Kidney tubule cell (primary cell): ENCODE measurements at regions not wholly inside any gene's neighbourhood (a gene's known extent, or its start where the extent isn't known, plus 50 kb on each side); places are given as distances from the start of the nearest gene placed in this dataset.
A peak's percentile ranks its signal among the peaks of the same experiment; 100 is the strongest.
"Not testable (repeated sequence)": the region's sequence is repeated elsewhere in the genome, so short reads cannot be mapped to it uniquely, and the experiment has no call there.

Experiments used
- DNase-seq: peaks from one replicate; pipeline ENCODE4 v3.0.0-alpha.2; 2018; ENCODE audit warnings: low spot score

DNA sequence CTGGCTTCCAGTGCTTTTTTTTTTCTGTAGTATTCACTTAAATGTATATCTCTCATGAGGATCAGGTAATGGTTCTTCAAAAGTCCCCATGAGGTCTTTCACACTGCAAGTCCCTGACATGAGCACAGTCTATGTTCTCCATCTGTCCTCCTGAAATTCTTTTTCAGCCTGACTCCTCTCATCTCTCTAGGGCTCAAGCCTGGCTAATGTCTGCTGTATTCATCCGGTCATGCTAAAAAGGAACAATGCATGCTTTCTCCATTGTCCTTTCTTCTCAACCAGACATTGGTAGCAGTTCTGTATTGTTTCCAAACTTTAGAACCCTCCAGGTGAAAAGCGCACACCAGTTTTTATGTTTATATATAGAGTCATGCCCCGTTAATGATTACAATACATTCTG, 368.3 kb upstream of the OLFM3 start:
- DNase-seq, result no peak

DNA sequence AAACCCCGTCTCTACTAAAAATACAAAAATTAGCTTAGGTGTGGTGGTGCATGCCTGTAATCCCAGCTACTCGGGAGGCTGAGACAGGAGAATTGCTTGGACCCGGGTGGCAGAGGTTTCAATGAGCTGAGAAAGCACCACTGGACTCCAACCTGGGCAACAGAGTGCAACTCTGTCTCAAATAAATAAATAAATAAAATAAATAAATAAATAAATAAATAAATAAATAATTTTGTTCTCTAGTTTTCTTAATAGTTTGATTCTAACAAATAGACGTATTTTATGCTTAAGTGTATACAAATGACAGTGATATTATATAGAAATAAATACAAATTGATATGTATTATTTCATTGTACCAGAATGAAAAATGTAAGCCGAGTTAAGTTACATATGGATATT, 339.9 kb upstream of the OLFM3 start:
- DNase-seq, result no peak

DNA sequence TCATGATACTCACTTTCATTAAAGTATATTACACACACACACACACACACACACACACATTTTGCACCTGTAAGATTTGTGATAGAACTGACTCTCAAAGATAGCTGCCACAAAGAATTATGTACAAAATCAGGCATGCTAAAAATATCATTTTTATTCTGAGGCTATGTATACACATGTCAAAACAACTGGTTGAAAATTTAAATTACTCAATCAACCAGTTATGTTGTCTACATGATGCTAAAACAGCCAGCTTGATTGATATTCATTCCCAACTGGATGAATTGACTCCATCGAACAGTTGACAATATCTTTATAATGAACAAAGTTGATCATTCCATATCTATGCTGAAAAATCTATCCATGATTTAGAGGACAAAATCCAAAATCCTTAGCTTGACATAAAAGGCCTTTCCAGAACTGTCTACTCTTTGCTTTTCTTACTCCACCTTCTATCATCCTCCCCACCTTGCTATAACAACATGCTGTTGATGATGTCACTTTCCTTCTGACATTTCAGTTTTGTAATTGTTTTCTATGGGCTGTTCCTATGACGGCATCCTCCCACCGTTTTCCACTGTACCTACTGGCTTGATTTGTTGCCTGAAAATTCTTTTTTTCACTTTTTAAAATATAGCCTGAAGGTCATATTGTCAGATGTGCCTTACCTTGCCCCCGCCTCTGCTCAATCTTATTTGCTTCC, 321.5 kb upstream of the OLFM3 start:
- no peak for DNase-seq

DNA sequence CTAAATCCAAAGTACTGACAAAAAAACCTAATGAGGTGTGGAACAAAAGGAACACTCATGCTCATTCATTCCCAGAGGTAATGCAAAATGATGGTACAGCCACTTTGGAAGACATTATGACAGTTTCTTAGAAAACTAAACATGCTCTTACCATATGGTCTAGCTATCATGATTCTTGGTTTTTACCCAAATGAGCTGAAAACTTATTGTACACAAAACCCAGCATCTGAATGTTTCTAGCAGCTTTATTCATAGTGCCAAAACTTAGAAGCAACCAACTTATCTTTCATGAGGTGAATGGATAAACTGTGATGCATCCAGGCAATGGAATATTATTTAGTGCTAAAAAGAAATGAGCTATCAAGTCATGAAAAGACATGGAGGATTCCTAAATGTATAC, 318.4 kb upstream of the OLFM3 start:
- no peak for DNase-seq

DNA sequence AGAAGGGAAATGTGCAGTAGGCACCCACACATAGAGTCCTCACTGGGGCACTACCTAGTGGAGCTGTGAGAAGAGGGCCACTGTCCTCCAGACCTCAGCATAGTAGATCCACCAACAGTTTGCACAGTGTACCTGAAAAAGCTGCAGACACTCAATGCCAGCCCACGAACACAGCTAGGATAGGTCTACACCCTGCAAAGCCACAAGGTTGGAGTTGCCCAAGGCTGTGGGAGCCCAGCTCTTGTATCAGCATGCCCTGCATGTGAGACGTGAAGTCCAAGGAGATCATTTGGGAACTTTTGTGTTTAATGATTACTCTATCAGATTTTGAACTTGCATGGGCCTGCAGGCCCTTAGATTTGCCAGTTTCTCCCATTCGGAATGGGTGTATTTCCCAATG, 299.4 kb upstream of the OLFM3 start:
- no peak for DNase-seq

DNA sequence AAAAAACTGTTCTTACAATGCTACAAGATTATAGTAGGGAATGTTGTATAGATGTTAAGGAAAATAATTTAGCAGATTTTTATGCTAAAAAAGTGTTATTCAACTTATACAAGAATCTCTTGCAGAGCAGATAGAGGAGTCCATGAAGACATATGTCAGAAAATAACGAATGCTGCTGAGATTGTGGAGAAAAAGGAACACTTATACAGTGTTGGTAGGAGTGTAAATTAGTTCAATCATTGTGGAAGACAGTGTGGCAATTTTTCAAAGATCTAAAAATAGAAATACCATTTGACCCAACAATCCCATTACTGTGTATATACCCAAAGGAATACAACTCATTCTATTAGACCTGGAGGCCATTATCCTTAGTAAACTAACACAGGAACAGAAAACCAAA, 286.2 kb upstream of the OLFM3 start:
- no peak for DNase-seq

DNA sequence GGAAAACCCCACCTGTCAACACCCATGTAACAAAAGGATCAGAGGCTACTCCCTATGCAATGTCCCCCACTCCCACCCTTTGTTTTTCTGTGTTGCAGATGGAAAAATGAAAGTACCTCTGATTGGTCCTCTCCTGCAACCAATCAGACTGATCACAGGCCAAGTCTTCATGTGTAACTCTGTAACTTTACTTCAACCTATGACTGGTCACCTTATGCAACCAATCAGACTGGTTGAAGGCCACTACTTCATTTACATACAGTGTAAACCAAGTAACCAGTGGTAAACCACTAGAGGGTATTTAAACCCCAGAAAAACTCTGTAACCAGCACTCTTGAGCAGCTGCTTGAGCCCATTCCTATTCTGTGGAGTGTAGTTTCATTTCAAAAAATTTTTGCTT, 266.3 kb upstream of the OLFM3 start:
- no peak for DNase-seq

DNA sequence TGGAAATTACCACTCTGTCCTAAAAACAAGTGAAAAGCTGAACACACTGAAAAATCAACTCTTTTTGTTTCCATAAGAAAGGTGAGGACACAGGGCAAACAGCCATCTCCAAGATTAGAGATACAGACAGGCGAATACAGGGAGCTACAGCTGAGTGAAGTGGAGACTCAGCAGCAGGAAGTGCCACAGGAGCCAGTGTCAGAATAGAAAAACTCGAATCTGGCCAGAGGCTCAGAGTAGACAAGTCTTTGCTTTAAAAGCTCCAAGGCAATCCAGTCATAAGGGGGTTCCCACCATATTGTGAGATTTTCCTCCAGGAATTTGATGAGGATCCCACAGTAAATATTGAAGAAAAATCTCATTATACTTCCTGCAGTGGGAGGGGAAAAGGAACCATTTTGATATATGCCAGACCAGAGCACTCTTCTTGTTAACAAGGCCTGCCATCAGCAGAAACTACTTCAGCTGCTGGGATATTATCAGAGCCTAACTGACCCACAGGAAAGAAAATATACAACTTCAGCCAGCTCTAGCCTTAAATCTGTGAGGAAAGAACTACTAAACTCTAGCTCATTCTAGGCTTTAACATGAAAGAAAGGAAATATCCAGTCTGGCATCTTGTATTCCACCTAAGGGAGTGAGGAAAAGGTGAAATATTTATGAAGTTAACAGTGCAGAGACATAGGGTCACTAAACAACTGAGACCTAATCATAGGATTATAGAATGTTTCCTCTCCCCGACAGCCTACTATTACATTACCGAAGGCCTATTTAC, 256.2 kb upstream of the OLFM3 start:
- DNase-seq, result no peak

DNA sequence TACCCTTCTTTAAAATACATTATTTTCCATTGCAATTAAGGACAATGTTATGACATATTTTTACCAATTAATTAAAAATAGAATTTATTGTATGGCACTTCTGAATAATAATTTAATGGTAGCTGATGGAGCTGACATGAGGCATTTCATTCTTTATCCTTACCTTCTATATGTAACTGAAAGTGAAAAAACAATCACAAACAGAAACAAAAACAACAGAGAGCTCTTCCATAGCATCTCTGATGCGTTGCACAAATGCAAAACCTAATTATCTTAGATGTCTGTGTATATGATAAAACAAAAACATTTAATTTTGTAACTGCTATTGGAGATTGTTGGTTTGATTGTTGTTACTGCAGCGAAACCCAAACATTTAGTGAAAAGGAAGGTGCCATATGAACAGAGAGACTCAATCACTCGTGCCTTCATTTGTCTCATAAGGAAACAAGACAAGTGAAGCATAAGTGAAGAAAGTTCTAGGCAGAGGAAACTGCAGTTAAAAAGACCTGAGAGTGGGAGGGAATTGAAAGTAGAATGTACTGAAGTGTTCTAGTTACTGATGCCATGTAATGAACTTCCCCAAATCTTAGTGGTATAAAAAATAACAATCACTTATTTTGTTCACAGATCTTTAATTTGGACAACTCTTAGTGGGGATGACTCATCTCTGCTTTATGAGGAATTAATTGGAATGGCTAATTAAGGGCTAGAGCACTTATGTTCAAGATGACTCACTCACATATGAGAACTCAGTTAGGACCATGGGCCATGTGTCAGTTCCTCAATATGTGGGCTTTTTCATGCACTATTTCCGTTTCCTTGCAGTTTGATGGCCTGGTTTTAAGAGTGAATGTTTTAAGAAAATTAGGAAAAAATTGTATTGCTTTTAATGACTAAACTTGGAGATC, 245.0 kb upstream of the OLFM3 start:
- DNase-seq, result no peak

DNA sequence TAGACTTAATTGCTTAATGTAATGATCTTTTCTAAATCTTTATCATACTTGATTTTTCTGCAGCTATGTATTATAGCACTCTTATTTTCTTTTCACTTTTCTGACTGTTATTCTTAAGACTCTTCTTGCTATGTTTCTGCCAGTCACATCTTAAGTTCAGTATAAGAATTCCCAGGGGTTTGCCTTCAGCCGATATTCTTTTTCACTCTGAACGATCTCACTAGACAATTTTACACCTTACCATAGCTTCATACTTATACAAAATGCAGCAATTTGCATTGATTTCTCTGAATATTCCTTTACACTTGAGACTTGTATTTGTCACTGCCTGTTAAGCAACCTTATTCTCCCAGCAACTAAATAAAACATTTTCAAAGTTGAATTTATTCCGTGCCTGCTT, 242.5 kb upstream of the OLFM3 start:
- no peak for DNase-seq

DNA sequence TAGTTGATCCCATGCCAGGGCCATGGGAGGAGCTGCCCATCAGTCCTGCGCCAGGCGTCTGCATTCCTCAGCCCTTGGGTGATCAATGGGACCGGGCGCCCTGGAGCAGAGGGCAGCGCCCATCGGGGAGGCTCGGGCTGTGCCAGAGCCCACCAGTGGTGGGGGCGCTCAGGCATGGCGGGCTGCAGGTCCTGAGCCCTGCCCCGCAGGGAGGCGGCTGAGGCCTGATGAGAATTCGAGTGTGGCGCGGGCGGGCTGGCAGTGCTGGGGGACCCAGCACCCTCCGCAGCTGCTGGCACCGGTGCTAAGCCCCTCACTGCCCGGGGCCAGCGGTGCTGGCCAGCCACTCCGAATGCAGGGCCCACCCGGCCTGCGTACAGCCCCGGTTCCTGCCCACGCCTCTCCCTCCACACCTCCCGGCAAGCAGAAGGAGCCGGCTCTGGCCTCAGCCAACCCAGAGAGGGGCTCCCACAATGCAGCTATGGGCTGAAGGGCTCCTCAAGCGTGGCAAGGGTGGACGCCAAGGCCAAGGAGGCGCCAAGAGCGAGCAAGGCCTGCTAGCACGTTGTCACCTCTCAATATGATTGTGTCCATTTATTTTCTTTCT, 238.1 kb upstream of the OLFM3 start:
- no peak for DNase-seq

DNA sequence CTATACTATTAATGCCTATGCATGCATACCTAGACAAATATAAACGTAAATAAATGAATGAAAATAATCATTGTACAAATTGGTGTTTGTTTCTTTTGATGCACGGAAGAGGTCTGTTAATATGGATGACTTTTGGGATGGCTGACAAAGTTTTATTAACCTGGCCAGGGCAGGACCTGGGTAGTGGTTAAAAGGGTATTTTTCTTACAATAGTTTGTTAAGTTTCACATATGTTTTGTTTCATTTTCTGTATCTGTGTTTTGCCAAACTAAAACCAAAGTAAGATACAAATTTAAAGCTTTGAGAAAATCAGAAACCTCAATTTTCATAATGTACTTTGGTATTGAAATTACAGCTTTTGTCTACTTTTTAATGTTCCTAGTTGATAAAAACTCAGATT, 222.7 kb upstream of the OLFM3 start:
- DNase-seq, result no peak

DNA sequence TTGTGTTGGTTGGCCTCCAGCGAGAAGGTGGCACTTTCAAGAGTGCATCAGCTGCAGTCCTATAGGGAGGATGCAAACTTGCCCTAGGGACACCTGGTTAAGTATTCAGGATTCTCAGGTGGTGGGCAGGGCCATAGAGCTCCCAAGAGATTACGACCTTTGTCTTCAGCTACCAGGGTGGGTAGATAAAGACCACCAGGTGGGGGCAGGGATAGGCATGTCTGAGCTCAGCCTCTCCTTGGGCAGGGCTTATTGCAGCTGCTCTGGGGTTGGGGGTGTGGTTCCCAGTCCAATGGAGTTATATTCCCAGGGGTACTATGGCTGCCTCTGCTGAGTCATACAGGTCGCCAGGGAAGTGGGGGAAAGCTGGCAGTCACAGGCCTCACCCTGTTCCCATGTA, 214.2 kb upstream of the OLFM3 start:
- not testable (repeated sequence) for DNase-seq

DNA sequence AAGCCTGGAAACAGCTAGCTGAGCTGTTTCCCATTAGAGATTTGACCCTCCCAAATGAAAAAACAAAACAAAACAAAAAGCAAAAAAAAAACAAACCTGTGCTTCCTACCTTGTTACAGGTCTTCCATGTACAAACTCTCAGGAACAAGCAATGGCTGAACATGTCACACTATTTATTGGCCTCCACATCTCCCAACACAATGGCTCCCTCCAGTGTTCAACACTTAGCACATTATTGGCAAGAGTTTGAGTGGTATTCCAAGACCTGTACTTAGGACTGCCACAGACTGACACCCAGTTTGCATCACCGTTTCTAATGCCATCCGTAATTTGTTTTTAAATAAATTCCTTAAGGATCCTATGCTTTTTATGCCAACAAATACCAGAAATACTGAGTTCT, 195.0 kb upstream of the OLFM3 start:
- DNase-seq, result peak; percentile 45

DNA sequence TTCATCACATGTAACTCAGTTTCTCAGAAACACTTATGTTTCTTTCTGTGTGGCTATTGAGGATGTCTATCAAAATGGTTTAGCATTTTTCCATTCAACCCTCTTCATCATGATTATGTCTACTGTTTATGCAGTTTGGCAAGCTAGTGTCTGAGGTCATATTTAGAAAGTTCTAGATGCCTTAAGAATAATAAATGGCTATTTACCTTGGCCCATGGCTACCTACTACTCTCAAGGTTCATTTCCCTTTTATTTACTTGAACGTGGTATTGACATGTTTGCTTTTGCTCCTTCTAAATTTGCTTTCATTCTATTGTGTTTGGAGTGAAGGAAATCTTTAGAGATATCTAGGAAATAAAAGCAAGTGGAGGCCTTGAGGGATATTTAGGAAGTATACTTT, 193.7 kb upstream of the OLFM3 start:
- DNase-seq, result no peak

DNA sequence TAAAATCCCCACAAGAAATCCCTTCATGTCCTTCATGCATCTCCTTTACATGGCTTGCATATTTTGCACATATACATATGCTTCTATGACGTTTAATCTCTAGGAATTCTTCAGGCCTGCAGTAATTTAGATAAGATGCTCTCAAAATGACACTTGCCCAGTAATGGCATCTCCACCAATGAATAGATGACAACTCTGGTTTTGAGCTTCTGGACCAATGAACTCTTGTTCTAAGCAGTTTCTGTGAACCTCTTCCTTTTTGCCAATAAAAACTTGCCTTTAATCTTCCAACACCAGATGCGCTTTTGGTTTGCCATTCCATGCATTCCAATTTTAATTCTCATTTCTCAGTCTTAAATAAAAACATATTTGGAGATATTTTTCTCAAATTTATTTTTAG, 189.8 kb upstream of the OLFM3 start:
- no peak for DNase-seq

DNA sequence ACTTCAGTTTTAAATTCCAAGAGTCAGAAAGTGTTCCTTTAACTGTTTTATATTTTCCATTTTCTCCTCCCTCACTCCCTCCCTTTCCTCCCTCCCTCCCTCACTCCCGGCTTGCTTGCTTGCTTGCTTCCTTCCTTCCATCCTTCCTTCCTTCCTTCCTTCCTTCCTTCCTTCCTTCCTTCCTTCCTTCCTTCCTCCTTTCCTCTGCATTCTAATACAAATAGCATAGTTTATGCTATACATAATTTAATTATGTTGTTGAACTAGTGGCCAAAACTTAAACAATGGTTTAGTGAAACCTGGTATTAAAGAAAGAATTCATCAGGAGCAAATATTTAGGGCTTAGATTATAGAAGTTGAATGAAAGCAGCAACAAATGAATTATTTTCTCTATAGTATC, 188.5 kb upstream of the OLFM3 start:
- no peak for DNase-seq

DNA sequence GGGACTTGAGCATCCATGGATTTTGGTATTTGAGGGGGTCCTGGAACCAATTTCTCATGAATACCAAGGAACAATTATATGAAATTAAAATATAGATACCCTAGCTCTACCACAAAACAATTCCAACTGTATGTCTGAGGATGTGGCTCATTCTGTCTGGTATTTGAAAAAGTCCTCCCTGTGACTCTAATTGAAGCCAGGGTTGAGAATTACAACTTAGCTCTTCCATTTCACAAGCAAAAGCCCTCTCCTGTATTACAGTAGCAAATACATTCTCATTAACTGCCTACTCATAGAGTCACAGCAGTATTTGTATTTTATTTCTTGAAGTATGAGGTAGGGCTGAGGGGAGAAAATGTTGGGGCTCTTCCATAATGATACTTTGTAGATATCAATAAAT, 187.8 kb upstream of the OLFM3 start:
- DNase-seq, result no peak

DNA sequence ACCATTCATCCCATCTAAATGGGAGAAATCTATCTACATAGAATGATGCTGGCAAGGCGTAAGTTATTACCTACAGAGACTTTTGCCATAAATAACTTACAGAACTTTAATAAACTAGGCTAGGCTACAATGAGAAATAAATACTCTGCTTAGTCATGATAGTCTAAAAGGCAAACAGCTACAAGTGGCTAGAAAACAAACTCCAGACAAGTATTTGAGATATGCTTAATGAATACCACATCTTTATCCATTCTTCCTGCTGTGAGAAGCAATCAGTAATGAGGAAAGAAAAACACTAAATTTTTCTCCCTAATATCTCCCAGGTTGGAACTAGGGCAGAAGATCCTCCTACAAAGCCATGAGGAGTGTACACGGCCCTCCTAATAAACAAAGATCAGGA, 187.0 kb upstream of the OLFM3 start:
- no peak for DNase-seq

DNA sequence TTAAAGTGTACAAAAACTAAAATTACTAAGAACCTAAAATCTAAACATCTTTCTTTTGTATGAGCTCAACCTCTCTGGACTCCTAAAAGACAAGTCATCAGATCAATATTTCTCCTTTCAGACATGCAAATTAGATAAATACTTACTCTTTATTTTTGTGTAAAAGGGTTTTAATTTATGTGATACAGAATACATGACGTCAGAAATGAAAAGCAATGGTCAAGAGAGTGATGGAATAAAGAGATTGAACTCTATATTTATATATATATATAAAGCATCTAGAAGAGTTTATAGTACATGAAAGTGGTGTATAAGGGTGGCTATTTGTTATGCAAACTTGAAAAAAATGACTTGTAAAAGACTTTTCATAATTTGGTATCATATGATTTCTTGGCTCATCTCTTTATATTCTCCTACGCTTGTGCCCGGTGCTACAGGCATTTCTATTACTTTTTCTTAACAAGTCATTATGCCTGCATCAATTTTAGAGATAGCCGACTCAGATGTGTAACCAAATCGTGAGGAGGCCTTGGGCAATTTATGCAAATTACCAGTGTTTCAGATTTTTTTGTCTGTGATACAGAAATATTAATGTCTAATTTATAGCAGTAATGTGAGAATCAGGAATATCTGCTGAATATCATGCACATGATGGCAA, 186.0 kb upstream of the OLFM3 start:
- no peak for DNase-seq

DNA sequence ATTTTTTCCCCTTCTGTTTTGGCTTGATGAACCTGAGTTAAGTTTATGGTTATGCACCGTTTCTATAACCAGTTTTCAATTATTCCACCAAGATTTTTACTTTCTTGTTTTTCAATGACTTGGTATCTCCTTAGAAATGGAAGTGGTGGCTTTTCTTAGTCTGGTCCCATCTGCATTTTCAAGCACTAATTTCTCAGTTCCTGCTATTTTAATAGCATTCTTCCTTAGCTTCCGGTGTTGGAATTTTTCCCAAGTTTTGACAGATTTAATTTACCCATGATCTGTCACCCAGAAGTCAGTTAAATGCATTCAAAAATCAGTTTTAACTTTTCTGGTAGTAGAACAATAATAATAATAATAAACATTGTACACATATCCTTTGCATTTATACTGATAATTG, 184.6 kb upstream of the OLFM3 start:
- DNase-seq, result no peak

DNA sequence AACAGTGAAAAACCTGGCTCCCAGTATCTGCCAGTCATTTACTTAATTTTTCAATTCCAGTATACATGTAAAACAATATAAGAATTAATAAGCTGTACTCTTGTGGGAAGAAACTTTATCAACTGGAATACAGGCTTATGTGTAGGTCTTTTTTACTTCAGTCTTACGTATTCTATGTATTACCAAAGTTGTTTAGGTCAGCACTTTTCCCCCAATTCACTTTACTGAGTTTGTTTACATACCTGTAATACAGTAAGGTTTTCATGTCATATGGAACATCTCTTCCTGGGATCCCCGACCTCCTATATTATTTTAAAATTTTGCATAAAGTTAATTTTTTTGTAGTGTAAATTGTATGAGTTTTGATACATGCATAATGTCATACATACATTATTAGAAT, 181.8 kb upstream of the OLFM3 start:
- no peak for DNase-seq
